Stimulated activated CD4-positive, alpha-beta T cell treated with anti-CD3 and anti-CD28 coated beads, TNF-alpha, amount 100 ng/mL, for 1 hour (primary cell): ENCODE measurements at regions not wholly inside any gene's neighbourhood (a gene's known extent, or its start where the extent isn't known, plus 50 kb on each side); places are given as distances from the start of the nearest gene placed in this dataset.

Source experiments
- DNase-seq, 3 donors: peaks; one replicate each; pipeline ENCODE4 v3.0.0-alpha.2; 2020; ENCODE audit warnings: low read depth in 3 of 3, low spot score in 1 of 3

DNA sequence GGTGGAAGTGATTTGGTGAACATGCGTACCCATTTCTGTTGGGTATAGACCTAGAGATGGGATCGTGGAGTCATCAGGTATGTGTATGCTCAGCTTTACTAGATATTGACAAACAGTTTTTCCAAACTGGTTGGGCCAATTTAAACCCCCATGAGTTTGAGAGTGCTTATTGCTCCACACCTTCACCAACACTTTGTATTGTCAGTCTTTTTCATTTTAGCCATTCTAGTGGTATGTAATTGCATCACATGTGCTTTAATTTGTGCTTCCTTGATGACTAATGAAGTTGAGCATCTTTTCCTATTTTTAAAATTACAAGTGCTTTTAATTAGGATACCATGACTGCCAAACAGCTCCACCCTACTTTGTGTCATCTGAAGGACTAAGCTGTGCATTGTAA, 158.9 kb upstream of the AKIRIN2 start:
- DNase-seq = no peak

DNA sequence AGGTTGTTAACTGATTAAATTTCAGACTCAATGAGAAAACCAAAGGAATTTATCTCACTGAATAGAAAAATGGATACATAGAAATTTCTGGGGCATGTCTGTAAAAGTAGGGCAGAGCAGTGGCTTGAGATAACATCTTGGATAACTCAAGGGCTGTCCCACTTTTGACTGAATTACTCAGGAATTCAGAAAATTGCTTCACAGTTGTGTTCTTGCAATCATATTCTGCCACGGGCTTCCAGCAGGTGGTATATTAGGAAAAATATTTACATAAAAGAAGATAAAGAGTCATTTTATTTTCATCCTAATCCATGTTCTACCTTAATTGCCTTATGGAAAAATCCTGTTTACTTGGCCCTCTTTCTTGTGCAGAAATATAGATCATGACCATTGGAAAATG, 156.4 kb upstream of the AKIRIN2 start:
- DNase-seq = no peak

DNA sequence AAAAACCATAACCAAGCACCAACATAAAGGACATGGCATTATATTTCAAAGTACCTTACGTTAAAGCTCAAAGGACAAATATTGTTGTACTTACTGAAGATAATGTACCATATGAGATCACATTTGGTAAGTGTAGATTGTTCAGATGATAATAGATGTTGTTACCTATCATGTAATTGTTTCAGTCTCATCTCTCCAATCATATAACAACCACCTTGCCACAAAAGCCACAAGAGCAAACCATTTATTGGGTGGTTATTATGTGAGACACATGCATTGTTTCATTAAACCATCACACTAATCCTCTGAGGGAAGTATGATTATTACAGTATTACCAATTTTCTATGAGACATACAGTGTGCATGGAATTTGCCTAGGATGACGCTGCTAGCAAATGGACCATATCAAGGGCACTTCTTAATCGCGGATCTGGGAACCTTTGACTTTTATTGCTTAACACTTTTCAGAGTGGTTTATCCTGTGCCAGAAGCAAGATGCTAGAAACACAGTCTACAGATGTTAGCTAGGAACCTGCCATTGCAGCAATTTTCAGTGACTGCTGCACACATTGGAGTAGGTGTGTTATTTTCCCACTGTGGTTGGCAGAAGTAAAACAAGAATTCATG, 149.8 kb upstream of the AKIRIN2 start:
- no peak for DNase-seq

DNA sequence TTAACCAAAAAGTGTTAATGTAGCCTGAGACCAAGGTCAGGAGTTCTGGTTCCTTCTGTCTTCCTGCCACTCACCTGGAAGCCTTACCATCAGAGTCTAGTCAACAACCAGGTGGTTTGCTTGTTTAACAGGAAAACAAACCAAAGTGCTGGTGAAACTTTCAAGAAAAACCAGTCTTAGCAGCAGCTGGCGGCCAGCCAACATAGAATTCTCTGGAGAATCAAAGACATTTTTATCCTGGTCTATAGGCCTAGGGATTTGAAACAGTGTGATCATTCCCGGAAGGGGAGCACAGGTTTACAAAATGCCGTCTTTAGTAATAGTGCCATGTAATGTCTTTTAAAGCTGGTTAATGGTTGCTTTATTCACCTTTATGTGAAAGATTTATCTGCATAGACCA, 146.6 kb upstream of the AKIRIN2 start:
- no peak for DNase-seq

DNA sequence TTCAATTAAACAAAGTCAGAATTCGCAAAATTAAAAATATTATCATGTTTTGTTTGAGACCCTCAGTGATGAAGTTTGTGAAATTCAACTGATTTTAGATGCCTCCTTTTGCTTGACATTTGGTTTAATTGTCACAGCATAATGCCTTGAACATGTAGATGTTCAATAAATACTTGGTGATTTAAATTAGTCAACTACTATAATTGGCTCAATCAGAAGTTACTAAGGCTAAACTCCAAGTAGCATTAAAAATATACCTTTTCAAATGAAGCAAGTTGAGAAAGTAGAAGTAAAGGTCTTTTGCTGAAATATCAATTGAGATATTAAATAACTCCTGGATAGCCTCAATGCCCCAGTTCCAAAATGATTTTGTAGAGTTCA, 145.8 kb upstream of the AKIRIN2 start:
- no peak for DNase-seq

DNA sequence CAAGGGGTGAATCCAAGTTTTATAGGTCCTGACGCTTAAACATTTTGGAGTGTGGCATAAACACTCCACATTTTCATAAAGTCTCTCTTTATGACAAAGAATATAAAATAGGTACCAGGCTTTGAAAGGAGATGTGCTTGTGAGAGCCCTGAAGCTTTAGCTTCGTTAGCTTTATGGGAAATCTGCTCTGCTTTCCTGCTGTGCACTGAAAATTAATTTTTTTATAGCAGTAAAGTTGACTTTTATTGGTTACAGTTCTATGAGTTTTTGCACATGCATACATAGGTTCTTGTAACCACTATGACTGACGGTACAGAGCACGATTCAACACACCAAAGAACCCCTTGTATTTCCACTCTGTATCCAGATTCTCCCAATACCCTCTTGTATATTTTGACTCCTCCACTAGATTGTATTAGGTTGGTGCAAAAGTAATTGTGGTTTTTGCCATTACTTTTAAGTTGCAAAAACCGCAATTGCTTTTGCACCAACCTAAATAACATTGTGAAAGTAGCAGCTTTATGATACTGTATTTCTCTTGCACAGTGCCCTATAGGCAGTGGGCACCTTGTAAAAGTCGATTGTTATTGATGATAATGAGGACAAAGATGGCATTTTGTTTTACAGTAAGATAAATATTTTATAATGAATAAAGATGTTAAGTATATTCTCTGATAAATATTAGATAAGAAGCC, 145.2 kb upstream of the AKIRIN2 start:
- no peak for DNase-seq

DNA sequence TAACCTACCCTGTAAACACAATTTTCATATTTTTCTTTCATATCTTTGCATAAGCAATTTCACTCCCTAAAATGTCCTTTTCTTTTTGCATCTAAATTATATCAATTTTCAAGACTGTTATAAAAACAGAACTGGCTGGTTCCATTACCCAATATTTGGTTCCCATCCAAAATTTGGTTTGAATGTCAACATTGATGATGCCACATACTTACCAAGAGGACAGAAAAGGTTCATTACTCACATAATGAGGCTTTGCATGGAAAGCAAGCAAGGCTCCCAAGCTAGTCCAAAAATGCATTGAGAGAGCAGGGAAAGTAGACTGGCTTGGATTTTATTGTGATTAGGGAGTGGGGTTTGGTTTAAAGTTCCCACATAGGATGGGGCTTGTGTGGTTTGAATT, 144.4 kb upstream of the AKIRIN2 start:
- no peak for DNase-seq

DNA sequence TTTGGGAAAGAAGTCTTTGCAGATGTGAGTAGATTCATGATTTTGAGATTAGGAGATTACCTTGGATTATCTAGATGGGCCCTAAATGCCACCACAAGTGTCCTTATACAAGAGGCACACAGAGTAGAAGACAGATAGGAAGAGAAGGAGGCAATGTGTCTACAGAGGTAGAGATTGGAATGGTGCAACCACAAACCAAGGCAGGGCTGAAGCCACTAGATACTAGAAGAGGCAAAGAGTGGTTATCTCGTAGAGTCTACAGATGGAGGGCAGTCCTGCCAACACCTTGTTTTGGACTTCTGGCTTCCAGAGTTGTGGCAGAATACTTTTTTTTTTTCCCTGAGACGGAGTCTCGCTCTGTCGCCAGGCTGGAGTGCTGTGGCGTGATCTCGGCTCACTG, 138.3 kb upstream of the AKIRIN2 start:
- DNase-seq = no peak

DNA sequence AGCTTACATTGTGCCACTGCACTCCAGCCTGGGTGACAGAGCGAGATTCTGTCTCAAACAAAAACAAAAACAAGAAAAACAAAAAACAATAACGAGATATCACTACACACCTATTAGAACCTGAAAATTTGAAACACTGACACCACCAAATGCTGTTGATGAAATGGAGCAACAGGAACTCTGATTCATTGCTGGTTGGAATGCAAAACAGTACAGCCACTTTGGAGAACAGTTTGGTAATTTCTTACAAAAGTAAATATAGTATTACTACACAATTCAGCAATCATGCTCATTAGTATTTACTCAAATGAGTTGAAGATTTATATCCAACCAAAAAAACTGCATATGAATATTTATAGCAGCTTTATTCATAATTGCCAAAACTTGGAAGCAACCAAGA, 135.8 kb upstream of the AKIRIN2 start:
- no peak for DNase-seq

DNA sequence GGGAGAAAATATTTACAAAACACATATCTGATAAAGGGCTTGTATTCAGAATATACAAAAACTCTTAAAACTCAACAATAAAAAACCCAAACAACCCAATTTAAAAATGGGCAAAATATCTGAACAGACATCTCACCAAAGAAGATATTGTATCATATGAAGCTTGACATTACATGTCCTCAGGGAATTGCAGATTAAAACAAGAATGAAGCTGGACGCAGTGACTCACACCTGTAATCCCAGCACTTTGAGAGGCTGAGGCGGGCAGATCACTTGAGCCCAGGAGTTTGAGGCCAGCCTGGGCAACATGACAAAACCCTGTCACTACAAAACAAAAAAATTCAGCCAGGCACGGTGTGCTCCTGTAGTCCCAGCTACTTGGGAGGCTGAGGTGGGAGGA, 135.4 kb upstream of the AKIRIN2 start:
- DNase-seq = no peak

DNA sequence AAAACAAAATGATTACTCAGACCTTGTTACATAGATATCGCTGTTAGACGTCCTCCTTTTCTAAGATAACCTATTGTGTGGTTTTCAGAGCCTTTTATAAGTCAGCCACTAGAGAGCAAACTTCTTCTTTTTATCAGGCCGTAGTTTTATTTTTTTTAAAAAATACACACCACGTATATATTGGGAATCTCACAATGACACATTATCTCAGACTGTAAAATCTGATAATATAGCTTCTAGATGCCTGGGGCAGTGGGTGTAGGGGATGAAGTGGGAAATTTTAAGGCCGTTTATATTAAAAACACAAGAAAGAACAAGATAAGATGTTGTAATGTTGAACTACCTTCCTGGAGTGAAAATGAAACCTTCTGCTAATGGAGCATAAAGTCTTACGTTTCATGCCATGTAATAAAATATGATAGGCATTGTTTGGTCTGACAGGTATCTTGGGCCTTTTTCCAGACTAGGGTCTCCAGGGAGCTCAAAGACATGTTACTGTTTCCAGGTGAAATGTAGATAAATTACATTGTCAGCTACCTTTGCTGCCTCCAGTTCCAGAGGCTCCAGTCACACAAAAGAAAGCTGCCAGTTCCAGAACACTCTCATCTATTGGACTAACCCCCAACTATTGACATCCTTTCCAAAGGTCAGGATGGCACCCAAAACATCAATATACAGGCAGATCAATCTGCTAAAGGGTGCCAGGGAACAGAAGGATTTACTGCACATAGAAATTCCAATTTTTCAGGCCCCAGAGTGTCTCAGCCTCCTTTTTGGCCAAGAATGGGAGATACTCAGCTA, 130.2 kb upstream of the AKIRIN2 start:
- DNase-seq = no peak

DNA sequence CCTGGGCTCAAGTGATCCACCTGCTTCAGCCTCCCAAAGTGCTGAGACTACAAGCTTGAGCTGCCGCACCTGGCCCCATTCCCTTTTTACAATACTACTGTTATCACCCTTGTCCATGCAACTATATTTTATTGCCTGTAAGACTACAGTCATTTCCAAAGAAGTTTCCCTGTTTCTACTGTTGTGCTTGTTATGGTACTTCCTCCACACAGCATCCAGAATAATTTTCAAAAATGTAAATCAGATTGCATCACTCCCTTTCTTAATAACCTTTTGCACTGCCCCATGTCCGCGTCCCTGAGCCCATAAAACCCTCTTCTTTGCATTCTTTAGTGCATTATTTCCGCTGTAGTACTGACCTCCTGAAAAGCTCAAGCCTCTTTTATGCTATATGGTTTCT, 128.9 kb upstream of the AKIRIN2 start:
- DNase-seq = no peak

DNA sequence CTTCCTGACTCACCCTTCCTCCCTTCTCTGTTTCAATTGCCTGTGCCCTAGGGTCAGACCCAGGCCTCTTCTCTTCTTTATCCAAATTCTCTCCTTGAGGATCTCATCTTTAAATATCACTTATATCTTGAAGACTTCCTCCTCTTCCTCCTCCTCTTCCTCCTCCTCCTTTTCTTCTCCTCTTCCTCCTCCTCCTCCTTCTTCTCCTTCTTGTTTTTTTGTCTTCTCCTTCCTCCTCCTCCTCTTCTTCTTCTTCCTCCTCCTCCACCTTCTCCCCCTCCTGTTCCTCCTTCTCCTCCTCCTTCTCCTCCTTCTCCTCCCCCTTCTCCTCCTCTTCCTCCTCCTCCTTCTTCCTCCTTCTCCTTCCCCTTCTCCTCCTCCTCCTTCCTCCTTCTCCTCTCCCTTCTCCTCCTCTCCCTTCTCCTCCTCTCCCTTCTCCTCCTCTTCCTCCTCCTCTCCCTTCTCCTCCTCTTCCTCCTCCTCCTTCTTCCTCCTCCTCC, 127.6 kb upstream of the AKIRIN2 start:
- DNase-seq = no peak

DNA sequence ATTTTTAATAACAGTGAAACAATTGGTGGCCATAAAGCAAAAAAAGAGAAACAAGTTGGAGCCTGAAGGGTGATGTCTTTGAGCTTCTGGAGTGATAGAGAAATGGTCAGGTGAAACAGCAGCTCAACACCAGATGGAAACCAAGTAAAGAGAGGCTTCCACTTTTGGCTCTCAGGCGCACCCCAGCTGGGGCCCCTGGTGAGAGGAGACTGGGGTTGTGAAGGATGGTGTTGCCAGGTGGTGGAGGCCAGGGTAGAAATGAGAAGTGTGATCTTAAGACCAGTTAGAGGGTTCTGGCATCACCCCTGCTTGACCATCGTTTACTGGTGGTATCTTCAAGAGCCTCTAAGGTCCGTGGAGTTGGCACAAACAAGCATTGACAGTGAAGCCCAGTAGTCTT, 126.0 kb upstream of the AKIRIN2 start:
- DNase-seq = no peak

DNA sequence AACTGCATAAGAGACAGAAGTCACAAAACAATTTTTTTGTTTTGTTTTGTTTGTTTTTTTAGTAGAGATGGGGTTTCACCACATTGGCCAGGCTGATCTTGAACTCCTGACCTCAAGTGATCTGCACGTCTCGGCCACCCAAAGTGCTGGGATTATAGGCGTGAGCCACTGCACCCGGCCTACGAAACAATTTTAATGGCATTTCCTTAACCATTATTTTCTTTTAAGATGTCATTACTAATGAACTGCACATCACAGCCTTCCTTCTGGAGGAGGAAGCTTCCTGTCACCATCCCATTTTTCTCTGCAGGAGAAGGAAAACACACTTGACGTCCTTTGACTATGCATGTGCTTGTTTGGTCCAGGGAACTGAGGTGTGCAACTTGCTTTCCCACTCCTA, 125.3 kb upstream of the AKIRIN2 start:
- DNase-seq = no peak

DNA sequence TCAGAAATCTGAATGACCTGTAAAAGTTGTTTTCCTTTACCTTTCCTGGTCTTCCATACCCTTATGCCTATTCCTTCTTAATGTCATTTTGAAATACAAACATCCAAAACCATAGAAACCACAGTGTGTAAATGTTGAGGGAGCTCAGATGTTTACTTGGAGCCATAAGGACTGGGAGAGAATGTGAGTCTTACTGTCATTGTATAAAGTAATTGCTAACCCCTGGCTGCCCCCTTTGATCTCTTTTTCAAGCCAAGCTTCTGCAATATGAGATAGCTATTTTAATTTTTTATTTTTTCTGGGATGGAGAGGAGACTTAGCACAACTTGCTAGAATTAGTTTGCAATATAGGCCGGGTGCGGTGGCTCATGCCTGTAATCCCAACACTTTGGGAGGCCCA, 124.4 kb upstream of the AKIRIN2 start:
- no peak for DNase-seq

DNA sequence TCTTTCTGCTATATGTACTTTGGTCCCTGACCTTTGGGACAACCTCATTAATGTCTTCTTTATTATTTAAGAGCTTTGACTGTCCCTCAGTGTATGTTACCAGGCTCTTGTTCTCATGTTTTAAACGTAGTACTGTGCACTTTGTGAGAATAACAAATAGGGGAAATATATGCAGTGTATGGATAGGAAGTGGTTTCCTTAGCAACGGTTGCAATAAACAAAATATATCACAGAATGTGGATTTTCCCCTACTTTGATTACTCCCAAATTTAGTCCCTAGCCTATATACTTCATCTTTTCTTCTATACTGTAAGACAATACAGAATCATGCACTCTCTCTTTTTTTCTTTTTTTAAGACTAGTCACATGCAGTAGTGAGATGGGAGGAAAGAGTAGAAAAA, 123.8 kb upstream of the AKIRIN2 start:
- DNase-seq = no peak

DNA sequence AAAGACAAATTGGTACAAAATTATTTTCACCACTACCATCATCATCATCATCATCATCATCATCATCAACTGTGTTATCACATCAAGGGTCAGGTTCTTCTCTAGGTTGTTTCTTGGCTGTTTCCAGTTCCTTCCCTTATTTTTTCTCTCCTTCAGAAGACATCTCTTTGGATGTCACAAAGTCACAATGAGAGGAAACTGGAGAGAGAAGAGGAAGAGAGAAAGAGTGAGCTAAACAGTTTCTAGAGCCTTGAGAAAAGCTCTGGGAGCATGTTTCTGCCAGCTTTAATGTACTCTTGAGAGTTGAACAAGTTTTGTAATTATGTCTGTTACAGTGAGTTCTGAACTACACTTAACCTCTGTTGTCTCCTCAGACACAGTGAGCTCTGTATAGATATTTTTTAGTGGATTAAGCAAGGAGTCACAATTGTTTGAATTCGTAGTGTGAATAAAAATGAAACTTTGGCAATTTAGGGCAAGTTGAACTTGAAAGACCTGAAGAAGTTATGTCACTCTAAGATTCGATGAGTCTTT, 123.0 kb upstream of the AKIRIN2 start:
- DNase-seq = no peak

DNA sequence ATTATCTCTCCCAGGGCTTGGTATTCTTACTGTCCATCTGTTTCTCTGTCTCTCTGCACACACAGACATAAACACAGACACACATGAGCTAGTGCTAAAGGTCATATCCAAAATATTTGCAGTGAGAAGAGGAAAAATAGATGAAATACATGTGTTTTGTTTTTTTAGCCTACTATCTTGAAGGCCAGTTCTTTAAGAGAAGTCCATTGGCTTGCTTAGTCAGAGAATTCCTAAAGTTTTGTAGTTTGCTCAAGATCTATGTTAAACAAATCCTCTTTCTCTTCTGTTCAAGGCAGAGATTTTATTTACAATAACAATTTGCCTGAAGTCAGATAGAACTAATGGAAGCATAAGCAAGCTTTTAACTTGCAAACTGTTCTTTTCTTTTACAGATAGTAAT, 120.0 kb upstream of the AKIRIN2 start:
- DNase-seq = no peak

DNA sequence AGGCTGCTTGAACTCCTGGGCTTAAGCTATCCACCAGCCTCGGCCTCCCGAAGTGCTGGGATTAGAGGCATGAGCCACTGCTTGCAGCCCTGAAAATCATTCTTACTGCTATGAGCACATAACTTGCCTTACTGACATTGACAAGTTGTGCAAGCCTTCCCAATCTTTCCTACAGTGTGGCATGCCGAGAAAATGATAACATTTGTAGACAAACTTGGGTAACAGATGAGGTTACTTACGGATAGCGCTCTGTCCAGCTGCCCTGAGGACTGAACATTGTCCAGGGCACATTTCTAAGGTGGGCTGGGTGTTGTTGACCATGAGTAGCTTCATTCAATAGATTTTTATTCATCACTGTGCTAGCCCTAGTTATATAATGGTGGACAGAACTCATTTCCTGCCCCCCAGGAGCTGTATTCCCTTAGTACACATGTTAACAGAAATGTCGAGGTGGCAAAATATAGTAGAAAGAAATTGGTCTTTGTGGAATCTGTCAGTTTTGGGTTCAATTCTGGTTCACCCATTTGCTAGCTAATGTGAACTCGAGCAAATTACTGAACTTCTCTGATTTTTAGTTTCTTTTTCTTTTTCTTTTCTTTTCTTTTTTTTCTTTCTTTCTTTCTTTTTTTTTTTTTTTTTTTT, 118.4 kb upstream of the AKIRIN2 start:
- DNase-seq = no peak

DNA sequence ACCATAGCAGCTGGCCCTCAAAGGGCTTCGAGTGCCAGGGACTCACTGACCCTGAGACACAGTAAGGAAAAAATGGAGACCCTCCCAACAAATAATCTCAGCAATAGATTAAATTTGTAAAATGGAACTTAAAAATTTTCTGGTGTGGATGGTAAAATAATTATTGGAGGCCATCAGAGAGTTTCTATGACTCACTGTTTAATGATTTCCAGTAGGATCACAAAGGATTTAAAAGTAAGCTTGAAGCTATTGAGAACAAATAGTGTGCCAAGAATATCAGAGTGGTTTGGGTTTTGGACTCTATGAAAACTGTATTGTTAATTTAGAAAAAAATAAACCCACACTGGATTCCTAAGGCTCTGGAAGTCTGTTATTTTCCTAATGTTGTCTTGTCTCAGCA, 115.2 kb upstream of the AKIRIN2 start:
- DNase-seq = no peak

DNA sequence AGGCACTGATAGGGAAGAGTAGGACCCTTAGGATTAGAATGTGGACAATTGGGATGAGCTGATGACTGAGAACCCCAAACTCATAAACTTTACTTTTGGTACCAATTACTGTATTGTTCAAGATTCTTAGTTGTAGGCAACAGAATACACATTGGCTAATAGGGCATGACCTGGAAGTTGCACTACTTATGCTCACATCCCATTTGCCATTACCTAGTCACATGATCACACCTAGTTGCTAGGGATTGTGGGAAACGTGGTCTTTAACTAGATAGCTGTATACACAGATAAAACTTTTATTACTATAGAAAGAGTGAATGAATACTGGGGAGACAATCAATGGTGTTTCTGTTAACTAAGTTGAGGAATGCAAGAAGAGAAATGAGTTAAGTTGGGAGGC, 113.4 kb upstream of the AKIRIN2 start:
- DNase-seq = no peak
